ENCODE measurements at regions not wholly inside any gene's neighbourhood (a gene's known extent, or its start where the extent isn't known, plus 50 kb on each side); places are given as distances from the start of the nearest gene placed in this dataset.

- H3K18ac ChIP-seq (ENCODE audit: insufficient read length, low read depth, low read length) = no peak overlapping the region
- no peak overlapping the region for H2AK5ac ChIP-seq (ENCODE audit: insufficient read length, low read length)
- H3K9ac ChIP-seq (ENCODE audit: extremely low read depth, insufficient read length, low read length) = no peak overlapping the region
- TF ChIP-seq CTCF (conservative IDR thresholded peaks at IDR 0.05) = no peak
- H2BK20ac ChIP-seq (ENCODE audit: low read depth, low read length, poor library complexity, severe bottlenecking) = no peak overlapping the region
- Mint-ChIP-seq H3K27me3 (ENCODE audit: low read depth) (no peaks in the 10 kb centered on the region), H3K4me3 (no peak overlapping the region), H3K36me3 (ENCODE audit: insufficient read depth in 1 of 3, low read depth in 3 of 3) (no peaks in the 10 kb centered on the region), H3K9me3 (no peaks in the 10 kb centered on the region), H3K4me1 (no peaks in the 10 kb centered on the region), H3K27ac (no peak overlapping the region)
- no peaks in the 10 kb centered on the region for H3K79me2 ChIP-seq (ENCODE audit: insufficient read depth, low read length)
- H3K4ac ChIP-seq (ENCODE audit: low read depth, low read length) = no peak overlapping the region
- no peak overlapping the region for H4K91ac ChIP-seq (ENCODE audit: insufficient read length, low read depth, low read length)
- H3K23ac ChIP-seq (ENCODE audit: insufficient read length, low read depth, low read length) = no peak overlapping the region
- H3T11ph ChIP-seq (ENCODE audit: low read length) = no peak overlapping the region
- H3K56ac ChIP-seq (ENCODE audit: insufficient read length, low read depth, low read length) = no peak overlapping the region
- no peaks in the 10 kb centered on the region for H4K20me1 ChIP-seq (ENCODE audit: control insufficient read depth, insufficient read depth, insufficient read length)
- no peaks in the 10 kb centered on the region for H3K79me1 ChIP-seq (ENCODE audit: insufficient read depth, low read depth, low read length, poor library complexity, severe bottlenecking)
- WGBS (ENCODE audit: extremely low coverage, insufficient read length, low lambda C conversion rate) = no CpG with 5 or more reads among the region's 1 CpG
- H4K5ac ChIP-seq (ENCODE audit: insufficient read length, low read depth, low read length) = no peak overlapping the region
- H3K14ac ChIP-seq (ENCODE audit: insufficient read depth, low read length) = no peak overlapping the region
- no peaks in the 10 kb centered on the region for H3K23me2 ChIP-seq (ENCODE audit: insufficient read length, low read depth, low read length, poor library complexity, severe bottlenecking)
- H2AFZ ChIP-seq (ENCODE audit: low read length) = no peak overlapping the region
- H3K27ac ChIP-seq (ENCODE audit: insufficient read length, low read depth, low read length) = no peak overlapping the region
- H3K9me3 ChIP-seq (ENCODE audit: control insufficient read depth, low read depth, low read length) = no peaks in the 10 kb centered on the region
- no peak overlapping the region for H4K8ac ChIP-seq (replicated peaks; ENCODE audit: insufficient read length, low read depth, low read length)
- no peak overlapping the region for H2BK120ac ChIP-seq (ENCODE audit: low read depth, low read length, poor library complexity, severe bottlenecking)
- H3K27me3 ChIP-seq (ENCODE audit: insufficient read depth, low read length) = no peaks in the 10 kb centered on the region
- no peak overlapping the region for H2BK5ac ChIP-seq (ENCODE audit: insufficient read length, low read length)
- no peak for DNase-seq
- H2BK12ac ChIP-seq (ENCODE audit: insufficient read length, low read depth, low read length) = no peak overlapping the region
- H3K4me2 ChIP-seq (ENCODE audit: insufficient read depth, insufficient read length, low read length) = no peak overlapping the region
- no peaks in the 10 kb centered on the region for H3K4me1 ChIP-seq (ENCODE audit: insufficient read depth, low read length)
- H2BK15ac ChIP-seq (ENCODE audit: low read depth, low read length) = no peak overlapping the region
Measured at GRCh38 chr18:73261923-73262322, 394.1 kb upstream of the NETO1 start.

Measured in H9 (cell line).